ENCODE measurements at regions not wholly inside any gene's neighbourhood (a gene's known extent, or its start where the extent isn't known, plus 50 kb on each side); places are given as distances from the start of the nearest gene placed in this dataset.
A peak's percentile ranks its signal among the peaks of the same experiment; 100 is the strongest.
"Not testable (repeated sequence)": the region's sequence is repeated elsewhere in the genome, so short reads cannot be mapped to it uniquely, and the experiment has no call there.

- DNase-seq: no peak
Measured at GRCh38 chr1:148355976-148356375, 127.1 kb downstream of the PPIAL4G start.

GRCh38 chr1:148354913-148355308, 128.2 kb downstream of the PPIAL4G start:
- DNase-seq: no peak

GRCh38 chr1:148354284-148354912, 128.7 kb downstream of the PPIAL4G start:
- DNase-seq: no peak

DNA sequence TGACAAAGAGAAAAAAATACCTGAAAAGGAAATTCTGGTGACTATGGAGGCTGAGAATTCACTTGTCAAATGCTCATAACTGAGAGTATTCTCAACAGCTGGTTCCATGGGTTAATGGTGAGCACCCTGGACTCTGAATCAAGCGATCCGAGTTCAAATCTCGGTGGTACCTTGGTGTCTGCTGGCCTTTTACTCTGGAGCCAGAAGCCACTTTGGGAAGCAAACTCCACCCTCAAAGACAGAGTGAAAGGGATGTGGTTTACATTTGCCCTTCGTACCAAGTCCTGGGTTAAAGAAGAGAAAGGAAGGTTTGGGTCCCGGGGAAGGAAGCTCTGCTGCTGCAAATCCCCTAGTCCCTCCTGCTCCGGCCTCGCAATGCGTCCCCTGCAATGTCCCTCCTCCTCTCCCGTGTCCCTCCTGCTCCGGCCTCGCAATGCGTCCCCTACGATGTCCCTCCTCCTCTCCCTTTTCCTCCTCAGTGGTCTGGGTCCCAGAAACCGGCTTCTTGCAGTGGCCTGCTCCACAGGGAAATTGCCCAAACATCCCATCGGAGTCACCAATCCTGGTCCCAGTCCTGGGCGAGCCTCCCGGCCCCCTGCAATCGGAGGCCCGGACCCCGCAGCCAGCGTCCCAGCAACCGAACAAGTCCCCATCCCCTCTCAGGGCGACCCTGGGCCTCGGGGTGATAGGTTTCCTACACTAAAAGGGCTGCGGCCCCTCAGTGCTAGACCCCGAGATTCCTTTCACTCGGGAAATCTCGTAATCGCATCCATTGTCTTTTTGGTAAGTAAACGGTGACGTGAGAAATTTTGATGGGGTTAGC, 129.4 kb downstream of the PPIAL4G start:
- DNase-seq: no peak

GRCh38 chr1:148352470-148353053, 130.5 kb downstream of the PPIAL4G start:
- no peak for DNase-seq

GRCh38 chr1:148347781-148348180, 135.3 kb downstream of the PPIAL4G start:
- DNase-seq: no peak

DNA sequence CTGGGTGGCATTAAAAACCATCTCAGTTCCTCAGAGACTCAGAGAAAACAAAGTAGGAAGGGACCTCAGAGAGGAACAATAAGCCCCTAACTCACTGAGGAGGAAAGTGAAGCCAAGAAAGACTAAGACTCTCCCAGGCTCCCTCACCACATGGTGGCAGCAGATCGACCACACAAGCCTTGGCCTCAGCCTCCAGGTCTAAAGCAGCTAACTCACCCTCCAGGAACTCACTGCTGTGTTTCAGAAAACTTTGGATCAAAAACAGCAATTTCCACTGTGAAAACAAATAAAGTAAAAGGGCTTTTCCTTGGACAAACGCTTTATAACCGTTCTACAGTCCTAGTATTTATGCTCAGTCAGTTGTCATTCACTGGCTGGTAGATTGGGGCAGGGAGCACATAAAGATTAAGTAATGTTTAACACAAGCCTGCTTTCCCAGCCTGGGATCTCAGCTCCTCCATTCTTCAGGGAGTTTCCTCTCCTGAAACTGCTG, 137.4 kb downstream of the PPIAL4G start:
- not testable (repeated sequence) for DNase-seq

- DNase-seq: not testable (repeated sequence)
Measured at GRCh38 chr1:148344651-148345050, 138.5 kb downstream of the PPIAL4G start.

GRCh38 chr1:148341729-148342128, 141.4 kb downstream of the PPIAL4G start:
- not testable (repeated sequence) for DNase-seq

- not testable (repeated sequence) for DNase-seq
Measured at GRCh38 chr1:148336121-148336918, 146.8 kb downstream of the PPIAL4G start.

- DNase-seq: peak; percentile 75
Measured at GRCh38 chr1:148334339-148335130, 148.6 kb downstream of the PPIAL4G start.

DNA sequence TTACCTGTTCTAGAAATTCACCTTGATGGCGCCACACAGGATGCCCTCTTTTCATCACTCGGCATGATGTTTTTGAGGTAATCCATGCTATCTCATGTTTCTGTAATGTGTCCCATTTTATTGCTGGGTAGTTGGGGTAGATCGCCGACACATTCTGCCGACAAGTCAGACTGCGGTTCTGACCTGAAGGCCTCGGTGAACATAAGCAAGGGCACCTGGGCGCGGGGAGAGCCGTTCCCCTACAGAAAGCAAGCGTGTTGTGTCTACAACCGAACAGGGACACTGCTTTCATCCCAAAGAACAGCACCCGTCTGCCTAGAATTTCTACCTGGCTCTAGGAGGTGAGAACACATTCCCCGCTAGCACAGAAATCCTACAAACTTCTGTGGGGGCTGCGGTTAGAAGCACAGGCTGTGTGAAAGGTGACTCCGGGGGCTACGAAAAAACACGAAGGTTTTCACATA, 149.2 kb downstream of the PPIAL4G start:
- no peak for DNase-seq

DNA sequence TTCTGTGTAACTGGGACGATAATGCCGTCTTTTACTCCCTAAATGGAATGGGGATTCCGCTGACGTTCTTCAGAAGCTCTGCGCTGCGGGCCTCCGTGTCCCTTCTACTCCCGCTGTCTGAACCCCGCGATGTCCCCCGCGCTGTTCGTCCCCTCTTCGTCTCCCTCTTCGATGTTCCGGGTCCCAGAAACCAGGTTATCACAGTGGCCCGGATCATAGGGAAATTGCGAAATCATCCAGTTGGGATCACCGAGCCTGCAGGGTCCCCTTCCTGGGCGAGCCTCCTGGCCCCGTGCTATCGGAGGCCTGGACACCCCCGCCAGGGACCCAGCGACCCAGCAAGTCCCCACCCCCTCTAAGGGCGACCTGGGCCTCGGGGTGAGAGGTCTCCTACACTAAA, 154.2 kb downstream of the PPIAL4G start:
- DNase-seq: no peak

- not testable (repeated sequence) for DNase-seq
Measured at GRCh38 chr1:148325031-148325430, 158.1 kb downstream of the PPIAL4G start.

DNA sequence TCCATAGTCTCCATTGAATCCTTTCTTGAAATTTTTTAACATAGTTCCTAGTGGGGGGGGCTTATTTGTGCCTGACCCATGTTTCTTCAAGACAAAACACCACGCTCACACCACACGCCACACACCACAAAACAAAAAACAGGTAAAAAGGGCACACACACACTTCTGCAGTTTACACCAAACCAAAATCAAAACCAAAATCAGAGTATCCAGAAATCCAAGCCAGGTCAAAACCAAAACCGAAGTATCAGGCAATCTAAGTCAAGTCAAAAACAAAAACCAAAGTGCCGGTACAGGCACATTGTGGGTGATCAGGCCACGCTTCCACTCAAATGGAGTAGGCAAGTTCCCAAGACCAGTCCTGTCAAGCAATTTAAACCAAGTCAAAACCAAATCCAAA, 158.6 kb downstream of the PPIAL4G start:
- DNase-seq: not testable (repeated sequence)

GRCh38 chr1:148320079-148320478, 163.0 kb downstream of the PPIAL4G start:
- DNase-seq: not testable (repeated sequence)

DNA sequence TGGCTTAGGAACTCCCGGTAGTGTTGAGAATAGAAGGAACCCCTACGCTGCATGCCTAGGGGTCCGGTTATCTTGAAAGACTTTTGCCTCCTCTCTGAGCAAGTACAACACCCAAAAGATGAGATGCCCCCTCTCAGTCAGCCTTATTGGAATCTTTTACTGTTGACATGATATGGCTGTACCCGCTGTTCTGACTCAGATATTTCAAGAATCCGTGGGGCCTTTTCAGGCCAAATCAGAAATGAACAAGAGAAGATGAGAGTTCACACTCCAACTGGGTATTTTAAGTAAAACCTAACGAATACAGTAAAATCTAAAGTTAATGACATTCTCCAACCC, 164.2 kb downstream of the PPIAL4G start:
- DNase-seq: no peak

DNA sequence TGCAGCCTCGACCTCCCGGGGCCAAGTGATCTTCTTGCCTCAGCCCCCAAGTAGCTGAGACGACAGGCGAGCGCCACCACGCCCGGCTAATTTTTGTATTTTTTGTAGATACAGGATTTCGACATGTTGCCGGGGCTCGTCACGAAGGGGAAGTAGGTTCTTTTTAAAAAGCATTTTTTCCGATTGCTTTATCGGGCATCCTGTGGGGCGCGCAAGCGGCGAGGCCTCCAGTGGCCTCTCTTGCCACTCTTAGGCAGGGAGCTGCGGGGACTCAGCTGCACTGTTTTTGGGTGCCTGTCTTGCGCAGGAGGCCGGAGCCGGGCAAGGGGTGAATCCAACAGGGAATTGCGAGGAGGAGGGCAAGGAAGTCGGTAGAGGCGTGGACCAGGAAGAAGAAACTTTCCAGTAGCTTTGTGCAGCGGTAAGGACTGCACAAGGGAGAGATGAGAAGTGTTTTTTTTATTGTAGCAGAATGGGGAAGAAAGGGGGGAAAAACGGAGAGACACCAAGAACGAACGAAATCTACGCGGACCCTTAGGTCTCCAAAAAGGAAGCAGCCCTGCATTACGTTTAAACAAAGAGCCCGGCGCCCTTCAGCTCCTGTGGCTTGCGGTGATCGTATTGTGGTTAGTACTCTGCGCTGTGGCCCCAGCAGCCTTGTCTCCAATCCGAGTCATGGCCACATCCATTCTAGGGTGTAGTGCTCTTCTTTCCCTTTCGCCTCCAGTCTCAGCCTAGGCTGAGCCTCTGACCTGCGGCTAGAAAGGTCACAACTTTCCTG, 164.8 kb downstream of the PPIAL4G start:
- no peak for DNase-seq

DNA sequence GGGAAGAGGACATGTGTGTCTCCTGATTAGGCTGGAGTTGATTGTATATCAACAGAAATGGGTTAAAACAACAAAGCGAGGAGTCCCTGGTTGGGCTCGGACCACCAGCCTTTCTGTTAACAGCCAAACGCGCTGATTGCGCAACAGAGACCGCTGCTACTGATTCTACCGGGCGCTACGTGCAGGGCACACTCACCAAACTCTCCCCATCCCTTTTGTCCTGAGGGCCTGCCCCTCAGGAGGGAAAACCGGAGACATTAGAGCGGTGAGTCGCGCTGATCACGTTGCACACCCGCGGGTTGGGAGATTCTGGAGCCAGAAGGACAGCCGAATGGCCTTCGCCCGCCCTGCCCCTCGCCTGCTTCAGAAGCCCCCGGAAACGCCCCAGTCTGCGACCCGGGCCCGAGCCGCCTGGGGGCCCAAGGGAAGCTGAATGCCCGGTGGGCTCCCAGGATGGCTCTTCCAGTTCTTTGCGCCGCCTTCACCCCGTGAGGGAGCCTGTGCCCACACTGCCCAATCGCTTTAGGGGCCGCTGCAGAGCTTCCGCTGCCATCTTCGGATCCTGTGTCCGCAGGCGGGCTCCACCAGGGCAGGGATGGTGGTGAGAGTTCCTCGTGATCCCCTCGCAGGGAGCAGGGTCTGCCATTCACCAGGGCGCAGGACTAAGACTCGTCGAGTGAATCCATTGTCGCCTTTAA, 165.4 kb upstream of the NBPF11 start:
- DNase-seq: no peak

GRCh38 chr1:148315071-148315811, 163.2 kb upstream of the NBPF11 start:
- no peak for DNase-seq
